Urothelium cell line (cell line): ENCODE measurements at regions not wholly inside any gene's neighbourhood (a gene's known extent, or its start where the extent isn't known, plus 50 kb on each side); places are given as distances from the start of the nearest gene placed in this dataset.

ENCODE experiments used
- DNase-seq: peaks from one replicate; pipeline ENCODE4 v3.0.0; 2011; ENCODE audit warnings: low spot score, mixed read lengths
- FAIRE-seq: peaks from 2 replicates; lab custom pipeline; 2011; peaks lifted over from hg19 to GRCh38; lab: Jason Lieb, UNC

DNA sequence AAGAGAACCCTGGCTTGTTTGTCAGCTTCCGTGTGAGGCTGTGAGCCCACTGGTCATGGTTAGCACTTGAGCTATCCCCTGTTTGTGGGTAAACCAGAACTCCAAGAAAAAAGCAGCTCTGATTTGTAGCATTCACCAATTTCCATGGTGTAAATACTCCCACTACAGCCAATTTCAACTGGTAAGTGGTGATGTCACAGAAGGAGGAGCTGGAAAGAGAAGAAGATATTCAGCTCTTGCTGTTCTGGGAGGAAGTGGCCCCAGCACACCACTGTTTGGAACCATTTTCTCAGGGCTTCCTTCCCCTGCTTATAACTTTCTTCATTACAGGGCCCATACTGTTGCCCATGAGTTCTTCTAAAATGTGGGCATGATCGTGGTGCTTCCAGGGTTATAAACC lies 500.1 kb upstream of the ZMIZ1 start:
- FAIRE-seq, result no peak
- no peak for DNase-seq

- FAIRE-seq (no peak), DNase-seq (no peak)
These were observed 498.0 kb upstream of the ZMIZ1 start for GRCh38 chr10:78570633-78571235.

DNA sequence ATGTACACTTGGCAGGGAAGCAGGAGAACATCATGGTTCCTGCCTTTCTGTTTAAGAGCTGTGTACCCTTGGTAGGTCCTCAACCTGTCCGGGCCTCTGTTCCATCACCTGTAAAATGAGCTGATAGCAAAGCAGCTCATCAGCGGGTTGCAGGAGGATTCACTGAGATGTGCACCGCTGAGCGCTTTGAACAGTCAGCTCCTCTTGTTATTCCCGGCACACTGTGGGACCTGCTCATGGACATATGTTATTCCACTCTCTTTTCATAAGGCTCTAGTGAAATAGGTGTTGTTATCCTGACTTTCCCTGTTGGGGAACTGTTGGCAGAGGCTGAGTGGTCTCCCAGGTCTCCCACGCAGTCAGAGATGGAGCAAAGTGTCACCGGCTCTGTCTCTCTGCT lies 497.5 kb upstream of the ZMIZ1 start:
- FAIRE-seq, result no peak
- DNase-seq, result no peak

- FAIRE-seq, result no peak
- DNase-seq, result no peak
These were observed 496.9 kb upstream of the ZMIZ1 start for GRCh38 chr10:78571891-78572290.

DNA sequence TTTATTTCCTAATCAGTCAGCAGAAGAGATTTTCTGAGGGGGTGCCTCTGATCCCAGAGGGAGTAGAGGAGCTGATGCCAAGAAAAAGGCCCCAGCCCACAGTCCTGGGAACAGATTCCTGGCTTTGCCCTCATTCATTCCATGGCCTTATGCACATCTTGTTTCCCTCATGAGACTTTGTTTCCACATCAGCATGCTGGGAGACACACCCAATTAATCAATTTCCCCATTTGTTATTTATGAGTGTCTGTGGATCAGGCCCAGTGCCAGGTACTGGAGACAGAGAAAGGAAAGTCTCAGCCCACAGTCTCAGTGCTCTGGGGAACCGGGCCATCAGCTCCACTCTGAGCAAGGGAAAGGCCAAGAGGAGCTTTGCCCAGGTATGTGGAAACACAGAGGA lies 496.2 kb upstream of the ZMIZ1 start:
- DNase-seq, result no peak
- no peak for FAIRE-seq

DNA sequence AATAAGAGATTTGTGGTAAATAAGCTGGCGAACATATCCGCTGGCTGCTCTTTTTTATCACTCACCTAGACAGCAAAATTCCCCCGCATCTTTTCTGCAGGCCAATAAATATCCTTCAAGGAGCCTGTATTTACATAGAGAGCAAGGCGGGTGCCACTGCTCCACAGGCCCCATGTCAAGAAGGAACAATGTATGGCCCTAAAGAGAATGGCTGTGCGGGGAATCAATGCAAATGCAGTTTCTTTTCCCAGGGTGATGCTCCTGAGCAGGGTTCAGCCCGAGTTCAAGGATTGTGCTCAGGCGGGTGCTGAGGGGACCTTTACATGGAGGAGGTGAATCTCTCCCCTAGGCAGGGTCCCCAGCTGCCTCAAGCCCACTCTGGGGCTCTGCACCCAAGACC lies 494.2 kb upstream of the ZMIZ1 start:
- no peak for FAIRE-seq
- DNase-seq, result no peak

- FAIRE-seq, result no peak
- no peak for DNase-seq
These were observed 493.4 kb upstream of the ZMIZ1 start for GRCh38 chr10:78575400-78575799.

DNA sequence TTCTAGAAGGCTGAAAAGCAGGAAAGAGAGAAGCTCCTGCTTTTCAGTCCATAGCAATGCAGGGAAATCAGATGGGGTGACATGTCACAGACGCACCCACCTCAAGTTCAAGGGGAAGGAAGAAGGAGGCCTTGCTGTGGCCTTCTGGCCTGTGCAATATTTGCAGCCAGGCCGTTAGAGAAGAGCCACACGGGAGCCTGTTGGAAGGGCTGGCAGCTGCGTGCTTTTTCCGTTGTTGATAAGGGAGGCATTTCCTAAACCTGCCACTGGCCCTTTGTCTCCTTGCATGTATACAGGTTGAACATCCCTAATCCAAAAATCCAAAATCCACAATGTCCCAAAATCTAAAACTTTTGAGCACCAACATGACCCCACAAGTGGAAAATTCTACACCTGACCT lies 492.5 kb upstream of the ZMIZ1 start:
- DNase-seq (no peak), FAIRE-seq (no peak)

DNA sequence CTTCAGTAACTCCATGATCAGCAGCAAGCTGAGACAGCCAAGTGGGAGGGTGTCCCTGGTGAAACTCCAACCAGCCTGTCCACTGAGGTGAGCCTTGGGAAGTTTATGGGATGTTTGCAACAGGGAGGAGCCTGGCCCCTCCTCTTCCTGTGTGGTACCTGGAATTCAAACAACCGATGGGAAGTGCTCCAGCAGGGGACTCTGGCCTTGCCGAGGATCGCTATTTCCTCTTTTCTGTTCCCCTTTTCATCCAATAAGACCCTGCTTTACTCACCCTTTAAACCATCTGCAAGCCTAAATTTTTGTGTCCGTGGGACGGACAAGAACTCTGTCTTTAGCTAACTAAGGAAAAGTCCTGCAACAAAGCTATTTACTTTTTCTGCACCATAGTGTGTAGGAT lies 491.1 kb upstream of the ZMIZ1 start:
- FAIRE-seq, result no peak
- no peak for DNase-seq

DNA sequence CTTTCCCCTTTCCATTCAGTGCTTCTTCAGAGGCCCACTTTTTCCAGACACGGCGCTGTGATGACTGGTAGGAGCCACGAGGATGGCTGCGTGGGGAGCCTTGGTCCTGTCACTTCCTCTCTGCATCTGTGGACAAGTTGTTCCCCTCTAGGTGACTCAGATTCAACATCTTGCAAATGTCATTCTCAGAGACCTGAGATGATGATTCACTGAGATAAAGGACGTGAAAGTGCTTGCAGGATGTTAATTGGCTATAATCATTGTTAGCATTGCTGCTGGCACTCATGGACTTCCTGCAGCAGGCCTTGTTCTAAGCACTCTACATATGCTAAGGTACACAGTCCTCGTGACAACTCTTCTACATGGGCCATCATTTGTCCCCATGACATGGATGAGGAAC lies 489.8 kb upstream of the ZMIZ1 start:
- FAIRE-seq, result peak; percentile 62
- DNase-seq, result no peak

- DNase-seq (no peak), FAIRE-seq (no peak)
These were observed 489.2 kb upstream of the ZMIZ1 start for GRCh38 chr10:78579576-78579975.

DNA sequence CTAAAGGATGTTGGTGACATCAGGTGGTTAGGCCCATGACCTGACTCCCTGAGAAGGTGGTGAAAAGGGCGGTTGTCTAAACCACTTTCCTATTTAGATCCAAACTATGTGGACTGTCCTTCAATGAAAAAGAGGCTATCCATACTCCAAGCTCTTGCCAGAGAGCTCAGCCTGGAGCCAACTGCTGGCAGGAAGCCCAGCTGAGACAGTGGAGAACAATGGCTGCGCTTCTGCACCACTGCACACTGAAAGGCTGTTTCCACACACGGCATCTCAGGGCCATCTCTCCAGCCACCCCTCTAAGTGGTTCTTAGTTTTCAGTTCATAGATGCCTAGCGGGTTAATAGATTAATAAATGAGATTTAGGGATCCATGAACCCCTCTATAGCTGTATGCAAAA lies 488.8 kb upstream of the ZMIZ1 start:
- FAIRE-seq (no peak), DNase-seq (peak; percentile 14)

DNA sequence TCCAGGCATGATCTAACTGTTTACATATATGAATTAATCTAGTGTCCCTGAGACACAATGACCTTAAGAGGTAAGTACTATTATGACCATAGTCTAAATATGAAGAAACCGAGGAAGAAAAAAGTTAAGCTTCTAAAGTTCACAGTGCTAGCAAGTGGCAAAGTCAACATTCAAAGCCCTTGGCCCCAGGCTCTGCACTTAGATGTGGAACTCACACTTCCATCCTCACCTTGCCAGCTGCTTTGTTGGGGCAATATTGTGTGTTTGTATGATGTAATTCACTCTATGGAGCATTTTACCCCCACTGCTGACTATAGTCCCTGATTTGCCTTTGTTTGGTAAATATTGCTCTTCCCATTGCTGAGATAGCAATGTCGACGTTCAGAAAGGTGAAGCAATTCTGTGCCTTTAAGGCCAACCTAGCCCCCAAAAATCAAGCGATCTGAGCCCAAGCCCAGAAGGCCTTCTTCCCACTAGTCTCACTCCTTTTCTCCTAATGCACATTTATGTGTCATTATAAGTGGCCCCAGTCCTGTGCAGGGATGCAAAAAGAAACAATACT lies 487.6 kb upstream of the ZMIZ1 start:
- DNase-seq, result no peak
- FAIRE-seq, result no peak

DNA sequence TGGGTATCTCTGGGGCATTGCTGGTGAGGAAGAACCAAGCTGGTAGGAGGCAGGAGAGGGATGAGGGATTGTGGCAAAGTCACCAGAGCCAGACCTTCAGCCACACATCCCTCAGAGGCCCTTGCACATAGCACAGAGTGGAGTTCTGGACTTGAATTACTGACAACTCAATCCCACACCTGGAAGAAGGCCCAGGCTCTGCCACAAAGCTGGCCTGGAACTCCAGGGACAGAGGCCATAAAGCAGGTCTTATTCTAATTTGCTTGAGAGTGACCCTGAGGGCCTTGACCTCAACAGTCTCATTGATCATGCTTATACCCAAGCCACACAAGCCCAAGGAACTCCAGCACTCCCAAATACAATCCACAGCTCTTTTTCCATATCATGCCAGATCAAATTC lies 486.2 kb upstream of the ZMIZ1 start:
- DNase-seq (no peak), FAIRE-seq (no peak)

DNA sequence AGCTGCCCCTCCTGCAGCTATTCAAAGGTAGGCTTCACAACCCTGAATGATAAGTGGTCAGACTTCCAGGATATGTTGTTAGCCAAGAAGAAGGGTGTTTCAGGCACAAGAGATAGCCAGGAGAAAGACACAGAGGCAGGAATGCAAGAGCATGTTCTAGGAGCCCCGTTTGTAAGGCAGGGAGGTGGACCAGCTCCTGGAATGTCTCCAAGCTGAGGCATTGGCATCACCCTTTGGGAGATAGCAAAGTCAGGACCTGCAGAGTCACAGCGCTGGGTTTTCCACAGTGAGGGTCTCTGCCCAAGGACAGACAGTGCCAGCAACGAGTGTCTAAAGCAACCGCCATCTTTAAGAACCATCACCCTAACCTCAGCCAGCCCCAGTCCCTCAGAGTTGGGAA lies 484.5 kb upstream of the ZMIZ1 start:
- DNase-seq, result no peak
- FAIRE-seq, result no peak

- FAIRE-seq, result no peak
- no peak for DNase-seq
These were observed 484.1 kb upstream of the ZMIZ1 start for GRCh38 chr10:78584681-78585080.

GRCh38 chr10:78585952-78586351 lies 482.8 kb upstream of the ZMIZ1 start:
- FAIRE-seq (no peak), DNase-seq (no peak)

- FAIRE-seq (no peak), DNase-seq (no peak)
These were observed 480.5 kb upstream of the ZMIZ1 start for GRCh38 chr10:78588194-78588811.

GRCh38 chr10:78589687-78590086 lies 479.1 kb upstream of the ZMIZ1 start:
- FAIRE-seq (no peak), DNase-seq (no peak)

GRCh38 chr10:78591066-78591465 lies 477.7 kb upstream of the ZMIZ1 start:
- FAIRE-seq (no peak), DNase-seq (no peak)

- peak; percentile 37 for FAIRE-seq
- DNase-seq, result no peak
These were observed 474.1 kb upstream of the ZMIZ1 start for GRCh38 chr10:78594559-78595268.

DNA sequence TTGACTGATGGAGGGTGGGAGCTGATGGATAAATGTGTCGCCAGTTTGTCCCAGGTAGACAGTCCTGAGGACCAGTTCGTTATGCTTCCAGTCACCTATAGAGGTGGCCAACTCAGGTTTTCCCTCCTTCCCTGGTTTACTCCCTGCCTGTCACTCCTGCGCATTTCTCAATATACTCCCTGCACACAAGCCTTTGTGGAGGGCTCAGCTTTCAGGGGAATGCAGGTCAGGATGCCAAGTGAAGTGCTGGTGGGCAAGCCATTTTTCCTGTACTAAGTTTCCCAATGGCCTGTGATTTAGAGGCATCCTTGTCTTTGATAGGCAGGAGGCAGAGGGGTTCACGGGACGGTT lies 473.5 kb upstream of the ZMIZ1 start:
- DNase-seq (no peak), FAIRE-seq (no peak)
